Tibial artery (tissue), 4 donors: ENCODE measurements at regions not wholly inside any gene's neighbourhood (a gene's known extent, or its start where the extent isn't known, plus 50 kb on each side); places are given as distances from the start of the nearest gene placed in this dataset.

Experiments used
- DNase-seq, 2 donors: peaks; one replicate each; pipeline ENCODE4 v3.0.0-alpha.2; 2019
- H3K27ac ChIP-seq, 2 donors: fragments of 200-600 bp; sonication (generic) in 1 of 2; 1 replicate in 1 of 2; 2 replicates in 1 of 2; pipeline ENCODE4 v1.5.1; 2018 to 2019; ENCODE audit warnings: mild to moderate bottlenecking in 1 of 2
- H3K27me3 ChIP-seq, 2 donors: fragments of 200-600 bp; sonication (generic) in 1 of 2; one replicate each; pipeline versions ENCODE4 v1.5.1 to v1.6.0; 2016 to 2019
- H3K36me3 ChIP-seq, 3 donors: fragments of 200-600 bp; sonication (generic) in 2 of 3; one replicate each; pipeline ENCODE4 v1.5.1; 2016 to 2019; ENCODE audit warnings: mild to moderate bottlenecking in 2 of 3
- H3K4me1 ChIP-seq, 4 donors: fragments of 200-600 bp; sonication (generic) in 2 of 4; 1 replicate in 3 of 4; 2 replicates in 1 of 4; pipeline ENCODE4 v1.5.1; 2016 to 2019
- H3K4me3 ChIP-seq, 2 donors: fragments of 200-600 bp; sonication (generic) in 1 of 2; 1 replicate in 1 of 2; 2 replicates in 1 of 2; pipeline ENCODE4 v1.5.1; 2018 to 2019; ENCODE audit warnings: mild to moderate bottlenecking in 2 of 2
- H3K9me3 ChIP-seq, 3 donors: fragments of 200-600 bp; sonication (generic) in 1 of 3; one replicate each; pipeline ENCODE4 v1.5.1; 2016 to 2019
- intact Hi-C: fragments of 100-400 bp; cut with DNase I; formaldehyde crosslinking; loops from one replicate; pipeline ENCODE4 v1.15.0; 2023; ENCODE audit warnings: low total_unique reads
- TF ChIP-seq, protein P1 (sequence below), 2 experiments: fragments of 200-600 bp in 1 of 2; fragments of 450-650 bp in 1 of 2; IDR thresholded peaks; one replicate each; pipeline ENCODE4 v1.5.1; 2017 to 2019; ENCODE audit warnings: antibody characterized with exemption in 2 of 2, mild to moderate bottlenecking in 1 of 2, moderate library complexity in 1 of 2

DNA sequence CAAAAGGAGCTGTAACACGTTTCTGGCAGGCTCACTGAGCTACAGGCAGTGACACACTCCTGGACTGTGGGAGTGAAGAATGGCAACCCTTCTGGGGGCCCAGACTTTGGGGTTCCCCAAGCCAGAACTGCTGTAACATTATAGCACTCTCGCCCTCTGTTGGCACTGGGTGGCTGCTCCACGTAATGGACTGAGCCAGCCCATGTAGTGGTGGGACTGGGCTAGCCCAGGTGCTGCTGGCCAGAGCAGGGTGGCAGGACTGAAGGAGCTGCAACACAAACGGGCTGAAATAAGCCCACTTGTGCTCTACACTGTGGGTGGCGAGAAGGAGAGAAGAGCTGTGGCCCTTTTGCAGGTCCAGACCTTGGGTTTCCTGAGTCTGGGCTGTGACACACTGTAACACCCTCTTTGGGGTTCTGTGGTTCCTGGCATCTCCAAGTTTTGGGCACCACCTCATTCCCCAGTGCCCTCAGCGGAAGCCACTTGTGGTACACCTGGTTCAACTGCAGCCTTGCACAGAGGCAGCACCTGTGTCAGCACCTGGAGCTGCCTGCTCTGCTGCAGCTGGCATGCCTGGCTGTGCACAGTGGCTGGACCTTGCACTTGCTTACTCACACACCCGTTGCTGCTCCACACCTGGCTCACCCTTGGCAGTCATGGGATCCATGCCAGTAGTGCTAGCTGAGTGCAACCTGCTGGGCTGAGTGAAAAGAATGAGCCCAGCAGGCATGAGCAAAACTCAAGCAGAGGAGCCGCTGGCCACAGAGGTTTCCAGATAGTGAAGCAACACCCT lies 95.0 kb upstream of the PRR16 start:
- TF ChIP-seq, protein P1, sequence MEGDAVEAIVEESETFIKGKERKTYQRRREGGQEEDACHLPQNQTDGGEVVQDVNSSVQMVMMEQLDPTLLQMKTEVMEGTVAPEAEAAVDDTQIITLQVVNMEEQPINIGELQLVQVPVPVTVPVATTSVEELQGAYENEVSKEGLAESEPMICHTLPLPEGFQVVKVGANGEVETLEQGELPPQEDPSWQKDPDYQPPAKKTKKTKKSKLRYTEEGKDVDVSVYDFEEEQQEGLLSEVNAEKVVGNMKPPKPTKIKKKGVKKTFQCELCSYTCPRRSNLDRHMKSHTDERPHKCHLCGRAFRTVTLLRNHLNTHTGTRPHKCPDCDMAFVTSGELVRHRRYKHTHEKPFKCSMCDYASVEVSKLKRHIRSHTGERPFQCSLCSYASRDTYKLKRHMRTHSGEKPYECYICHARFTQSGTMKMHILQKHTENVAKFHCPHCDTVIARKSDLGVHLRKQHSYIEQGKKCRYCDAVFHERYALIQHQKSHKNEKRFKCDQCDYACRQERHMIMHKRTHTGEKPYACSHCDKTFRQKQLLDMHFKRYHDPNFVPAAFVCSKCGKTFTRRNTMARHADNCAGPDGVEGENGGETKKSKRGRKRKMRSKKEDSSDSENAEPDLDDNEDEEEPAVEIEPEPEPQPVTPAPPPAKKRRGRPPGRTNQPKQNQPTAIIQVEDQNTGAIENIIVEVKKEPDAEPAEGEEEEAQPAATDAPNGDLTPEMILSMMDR (IDR thresholded peaks at IDR 0.05) = no peak
- intact Hi-C loops = no loop called here
- no peak for DNase-seq
- Histone ChIP-seq H3K36me3 (no peaks in the 10 kb centered on the region), H3K4me1 (peaks cover 0 to 12% (median 0%) of the 10 kb centered on the region in 4 donors), H3K27ac (no peak overlapping the region), H3K9me3 (no peaks in the 10 kb centered on the region), H3K27me3 (no peaks in the 10 kb centered on the region), H3K4me3 (no peak overlapping the region)

DNA sequence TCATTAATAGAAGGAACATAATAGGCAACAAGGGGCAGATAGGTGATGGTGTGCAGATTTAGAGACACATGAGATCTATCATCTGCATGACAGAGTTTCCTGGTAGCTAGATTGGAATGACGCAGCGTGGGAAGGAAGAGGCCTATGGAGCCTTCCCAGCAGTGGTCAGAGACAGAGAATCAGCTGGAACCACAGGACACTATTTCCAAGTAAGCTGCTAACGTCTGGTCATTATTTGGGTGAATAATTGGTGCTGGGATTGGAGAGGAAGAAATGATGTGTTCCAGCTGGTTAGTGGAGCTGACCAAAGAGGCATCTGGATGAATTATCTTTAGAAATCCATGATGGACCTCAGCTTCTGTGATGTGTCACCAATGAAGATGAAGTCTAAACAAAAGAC lies 91.2 kb upstream of the PRR16 start:
- no peak overlapping the region for H3K27ac ChIP-seq

DNA sequence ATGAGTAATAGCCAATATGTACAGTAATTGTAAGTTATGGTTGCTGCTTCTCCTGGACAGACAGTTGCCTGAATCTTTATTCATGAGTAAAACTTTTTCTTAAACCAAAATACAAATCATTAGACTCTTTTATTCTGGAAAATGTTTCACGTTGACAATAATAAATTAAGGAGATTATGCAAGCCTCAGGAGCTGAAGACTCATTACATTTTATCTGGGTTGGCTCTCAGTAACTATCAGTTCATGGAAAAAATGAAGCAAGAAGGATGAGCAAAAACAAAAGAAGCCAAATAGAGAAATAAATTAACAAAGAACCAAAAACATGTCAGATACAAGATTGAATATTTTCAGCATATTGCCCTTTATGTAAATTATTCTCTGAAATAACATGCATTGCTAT lies 88.9 kb upstream of the PRR16 start:
- H3K27ac ChIP-seq = no peak overlapping the region
- intact Hi-C loops = no loop called here
- H3K9me3 ChIP-seq = peaks cover 0 to 7% (median 0%) of the 10 kb centered on the region in 3 donors
- no peaks in the 10 kb centered on the region for H3K36me3 ChIP-seq
- TF ChIP-seq, protein P1 (IDR thresholded peaks at IDR 0.05) = no peak
- H3K4me1 ChIP-seq = peaks cover 0 to 12% (median 0%) of the 10 kb centered on the region in 4 donors
- no peaks in the 10 kb centered on the region for H3K27me3 ChIP-seq
- no peak overlapping the region for H3K4me3 ChIP-seq
- DNase-seq = no peak

More for the DNA sequence above, 91.2 kb upstream of the PRR16 start:
- Histone ChIP-seq H3K4me1 (peaks cover 0 to 12% (median 0%) of the 10 kb centered on the region in 4 donors), H3K36me3 (no peaks in the 10 kb centered on the region), H3K27me3 (no peaks in the 10 kb centered on the region), H3K9me3 (no peaks in the 10 kb centered on the region), H3K4me3 (no peak overlapping the region)
- intact Hi-C loops = no loop called here
- DNase-seq = no peak
- TF ChIP-seq, protein P1 (IDR thresholded peaks at IDR 0.05) = no peak

DNA sequence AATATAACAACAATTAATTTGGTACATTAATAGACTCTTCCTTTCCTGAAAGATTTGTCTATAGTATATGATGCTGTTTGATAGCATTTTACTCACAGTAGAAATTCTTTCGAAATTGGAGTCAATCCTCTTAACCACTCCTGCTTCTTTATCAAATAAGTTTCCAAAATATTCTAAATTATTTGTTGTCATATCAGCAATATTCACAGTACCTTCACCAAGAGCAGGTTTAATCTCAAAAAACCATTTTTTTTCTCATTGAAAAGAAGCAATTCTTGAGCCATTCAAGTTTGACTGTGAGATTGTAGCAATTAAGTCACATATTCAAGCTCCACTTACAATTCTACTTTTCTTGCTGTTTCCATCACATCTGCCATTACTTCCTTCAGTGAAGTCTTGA lies 83.5 kb upstream of the PRR16 start:
- H3K4me1 ChIP-seq = no peaks in the 10 kb centered on the region
- intact Hi-C loops = no loop called here
- H3K27me3 ChIP-seq = no peaks in the 10 kb centered on the region
- TF ChIP-seq, protein P1 (IDR thresholded peaks at IDR 0.05) = no peak
- H3K27ac ChIP-seq = no peak overlapping the region
- no peaks in the 10 kb centered on the region for H3K36me3 ChIP-seq
- peaks cover 0 to 7% (median 0%) of the 10 kb centered on the region in 3 donors for H3K9me3 ChIP-seq
- no peak overlapping the region for H3K4me3 ChIP-seq
- DNase-seq = no peak

DNA sequence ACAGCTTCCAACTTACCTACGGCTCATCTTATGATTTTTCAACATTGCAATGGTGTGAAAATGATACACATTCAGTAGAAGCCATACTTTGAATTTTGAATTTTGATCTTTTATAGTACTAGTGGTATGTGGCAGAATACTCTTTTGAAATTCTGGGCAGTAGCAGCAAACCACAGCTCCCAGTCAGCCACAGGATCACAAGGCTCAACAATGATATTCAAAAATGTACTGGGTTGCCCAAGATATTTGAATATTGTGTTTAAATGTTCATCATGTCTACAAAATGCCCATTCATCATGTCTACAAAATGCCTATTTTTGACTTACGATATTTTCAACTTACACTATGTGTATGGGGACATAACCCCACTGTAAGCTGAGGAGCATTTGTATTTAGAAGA lies 81.3 kb upstream of the PRR16 start:
- Histone ChIP-seq H3K4me1 (peaks cover 0 to 10% (median under 1%) of the 10 kb centered on the region in 4 donors), H3K4me3 (no peak overlapping the region), H3K27ac (no peak overlapping the region), H3K36me3 (no peaks in the 10 kb centered on the region), H3K9me3 (peaks cover 0 to 7% (median 0%) of the 10 kb centered on the region in 3 donors), H3K27me3 (no peaks in the 10 kb centered on the region)
- intact Hi-C loops = no loop called here
- TF ChIP-seq, protein P1 (IDR thresholded peaks at IDR 0.05) = no peak
- DNase-seq = no peak
